ENCODE measurements at regions not wholly inside any gene's neighbourhood (a gene's known extent, or its start where the extent isn't known, plus 50 kb on each side); places are given as distances from the start of the nearest gene placed in this dataset.

DNA sequence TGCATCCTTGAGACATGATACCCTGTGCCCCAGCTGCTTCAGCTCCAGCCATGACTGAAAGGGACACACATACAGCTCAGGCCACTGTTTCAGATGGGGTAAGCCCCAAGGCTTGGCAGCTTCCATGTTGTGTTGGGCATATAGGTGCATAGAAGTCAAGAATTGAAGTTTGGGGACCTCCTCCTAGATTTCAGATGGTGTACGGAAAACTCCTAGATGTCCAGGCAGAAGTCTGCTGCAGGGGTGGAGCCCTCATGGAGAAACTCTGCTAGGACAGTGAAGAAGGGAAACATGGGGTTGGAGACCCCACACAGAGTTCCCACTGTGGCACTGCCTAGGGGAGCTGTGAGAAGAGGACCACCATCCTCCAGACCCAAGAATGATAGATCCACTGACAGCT is 1379.0 kb upstream of the MAP3K7 start:
- TF ChIP-seq, protein P1, sequence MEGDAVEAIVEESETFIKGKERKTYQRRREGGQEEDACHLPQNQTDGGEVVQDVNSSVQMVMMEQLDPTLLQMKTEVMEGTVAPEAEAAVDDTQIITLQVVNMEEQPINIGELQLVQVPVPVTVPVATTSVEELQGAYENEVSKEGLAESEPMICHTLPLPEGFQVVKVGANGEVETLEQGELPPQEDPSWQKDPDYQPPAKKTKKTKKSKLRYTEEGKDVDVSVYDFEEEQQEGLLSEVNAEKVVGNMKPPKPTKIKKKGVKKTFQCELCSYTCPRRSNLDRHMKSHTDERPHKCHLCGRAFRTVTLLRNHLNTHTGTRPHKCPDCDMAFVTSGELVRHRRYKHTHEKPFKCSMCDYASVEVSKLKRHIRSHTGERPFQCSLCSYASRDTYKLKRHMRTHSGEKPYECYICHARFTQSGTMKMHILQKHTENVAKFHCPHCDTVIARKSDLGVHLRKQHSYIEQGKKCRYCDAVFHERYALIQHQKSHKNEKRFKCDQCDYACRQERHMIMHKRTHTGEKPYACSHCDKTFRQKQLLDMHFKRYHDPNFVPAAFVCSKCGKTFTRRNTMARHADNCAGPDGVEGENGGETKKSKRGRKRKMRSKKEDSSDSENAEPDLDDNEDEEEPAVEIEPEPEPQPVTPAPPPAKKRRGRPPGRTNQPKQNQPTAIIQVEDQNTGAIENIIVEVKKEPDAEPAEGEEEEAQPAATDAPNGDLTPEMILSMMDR (IDR thresholded peaks at IDR 0.05), result no peak
- H3K27ac ChIP-seq, result no peak overlapping the region
- no peak overlapping the region for H3K4me3 ChIP-seq
- no peak for DNase-seq (ENCODE audit: low spot score)

DNA sequence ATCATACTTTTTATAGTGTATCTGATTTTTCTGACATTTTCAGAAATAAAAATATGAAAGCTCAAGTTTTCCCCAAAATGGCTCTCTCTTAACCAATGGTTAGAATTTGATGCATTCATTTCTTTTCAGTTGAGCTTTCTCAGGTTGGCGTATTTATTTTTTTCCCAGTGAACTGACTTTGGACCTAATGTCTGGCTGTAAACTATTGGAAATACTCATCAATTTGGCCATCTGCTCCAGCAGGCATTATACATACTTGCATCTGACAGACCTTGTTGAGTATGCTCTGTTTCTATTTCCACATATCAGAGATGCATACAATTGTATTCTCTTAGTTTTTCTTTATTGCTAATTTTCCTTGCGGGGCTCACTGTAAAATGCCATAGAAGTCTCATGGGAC is 1374.8 kb upstream of the MAP3K7 start:
- DNase-seq (ENCODE audit: low spot score), result no peak
- TF ChIP-seq, protein P1 (IDR thresholded peaks at IDR 0.05), result no peak
- H3K27ac ChIP-seq, result no peak overlapping the region
- H3K4me3 ChIP-seq, result no peak overlapping the region

DNA sequence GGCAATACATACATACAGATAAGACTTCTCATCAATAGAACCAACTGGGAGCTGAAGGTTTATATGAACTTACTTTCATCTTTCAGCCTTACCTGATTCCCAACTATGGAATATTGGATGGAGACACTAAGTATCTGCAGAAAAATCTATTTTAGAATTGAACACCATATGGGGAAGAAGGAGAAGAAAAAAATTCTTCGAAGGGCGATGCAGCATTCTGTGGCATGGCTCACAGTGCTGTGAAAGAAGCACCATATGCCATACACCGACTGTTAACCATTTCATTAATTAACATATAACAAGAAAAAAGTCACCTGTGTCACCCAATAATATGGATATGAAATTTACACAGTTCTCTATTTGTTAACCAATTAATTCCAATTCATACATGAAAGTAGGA is 1374.4 kb upstream of the MAP3K7 start:
- Histone ChIP-seq H3K4me3 (no peak overlapping the region), H3K27ac (no peak overlapping the region)
- DNase-seq (ENCODE audit: low spot score), result no peak
- TF ChIP-seq, protein P1 (IDR thresholded peaks at IDR 0.05), result no peak

DNA sequence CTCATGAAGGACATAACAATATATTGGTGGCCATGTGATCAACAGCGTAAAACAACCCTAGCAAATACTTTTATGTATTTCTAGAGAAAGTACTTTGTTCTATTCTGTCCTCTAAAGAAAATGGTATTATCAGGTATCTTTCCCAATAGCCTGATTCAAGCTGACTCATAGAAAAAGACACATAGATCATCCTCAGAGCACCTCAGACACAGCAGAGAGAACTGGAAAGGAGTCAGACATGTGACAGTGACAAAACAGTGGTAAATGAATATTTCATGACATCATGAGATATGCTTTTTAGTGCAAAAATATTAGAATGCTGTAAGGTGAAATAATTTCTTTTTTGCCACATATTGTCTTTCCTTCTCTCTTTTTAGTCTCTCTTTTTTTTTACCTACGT is 1355.0 kb upstream of the MAP3K7 start:
- TF ChIP-seq, protein P1 (IDR thresholded peaks at IDR 0.05), result no peak
- Histone ChIP-seq H3K4me3 (no peak overlapping the region), H3K27ac (no peak overlapping the region)
- no peak for DNase-seq (ENCODE audit: low spot score)

DNA sequence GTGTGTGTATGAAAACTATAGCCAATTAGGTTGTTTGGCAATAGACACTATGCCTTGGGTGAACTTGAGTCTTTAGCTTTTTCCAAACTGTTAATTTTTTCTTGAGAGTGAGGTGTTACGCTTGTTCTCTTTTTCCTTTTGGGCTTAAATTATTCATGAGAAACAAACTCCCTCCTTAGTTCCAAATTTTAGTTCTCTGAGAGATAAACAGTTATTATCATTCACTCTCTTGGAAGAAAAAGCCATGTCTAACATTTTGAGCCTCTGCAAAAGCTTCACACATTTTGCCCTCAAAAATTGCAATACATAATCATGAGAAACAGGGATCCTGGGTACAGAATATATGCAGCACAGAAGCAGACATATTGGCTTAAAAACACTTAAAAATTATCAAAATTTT is 1353.9 kb upstream of the MAP3K7 start:
- TF ChIP-seq, protein P1 (IDR thresholded peaks at IDR 0.05), result no peak
- no peak for DNase-seq (ENCODE audit: low spot score)
- H3K4me3 ChIP-seq, result no peak overlapping the region
- no peak overlapping the region for H3K27ac ChIP-seq

DNA sequence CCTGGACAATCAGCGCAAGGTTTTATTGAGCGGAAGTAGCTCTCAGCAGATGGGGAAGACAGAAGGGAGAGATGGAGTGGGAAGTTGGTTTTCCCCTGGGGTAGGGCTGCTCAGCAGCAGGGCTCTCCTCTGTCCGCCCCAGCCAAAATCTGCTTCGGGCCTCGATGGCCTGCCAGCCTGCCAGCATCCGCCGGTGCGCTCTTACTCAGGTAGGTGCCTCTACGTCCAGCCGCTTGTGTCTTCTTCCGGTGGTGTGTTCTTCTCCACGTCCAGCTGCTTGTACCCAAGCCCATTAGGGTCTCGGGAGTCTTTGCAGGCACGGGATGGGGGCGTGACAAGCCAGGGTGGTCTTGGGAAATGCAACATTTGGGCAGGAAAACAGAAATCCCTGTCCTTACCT is 1340.0 kb upstream of the MAP3K7 start:
- TF ChIP-seq, protein P1 (IDR thresholded peaks at IDR 0.05), result no peak
- no peak for DNase-seq (ENCODE audit: low spot score)
- H3K27ac ChIP-seq, result no peak overlapping the region
- no peak overlapping the region for H3K4me3 ChIP-seq

DNA sequence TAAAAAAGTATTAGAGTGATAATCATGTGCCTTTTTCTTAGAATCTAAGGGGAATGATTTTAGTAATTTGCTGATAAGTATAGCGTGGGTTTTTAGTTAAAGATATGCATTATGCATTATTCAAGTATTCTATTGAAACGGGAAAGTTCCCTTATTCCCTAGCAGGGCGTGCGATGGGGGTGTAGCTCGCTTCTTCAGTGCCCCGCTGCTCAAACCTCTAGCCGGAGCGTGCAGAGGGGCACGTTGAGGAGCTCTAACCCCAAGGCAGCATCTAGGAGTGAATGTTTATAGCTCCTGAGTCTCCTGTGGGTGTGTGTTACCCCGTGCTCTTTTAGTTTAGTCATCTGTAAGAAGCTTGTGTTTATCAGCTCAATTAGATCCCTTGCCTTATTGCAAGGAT is 1339.5 kb upstream of the MAP3K7 start:
- Histone ChIP-seq H3K4me3 (no peak overlapping the region), H3K27ac (no peak overlapping the region)
- TF ChIP-seq, protein P1 (IDR thresholded peaks at IDR 0.05), result no peak
- DNase-seq (ENCODE audit: low spot score), result no peak
